ELR (cell line): ENCODE measurements at regions not wholly inside any gene's neighbourhood (a gene's known extent, or its start where the extent isn't known, plus 50 kb on each side); places are given as distances from the start of the nearest gene placed in this dataset.

ENCODE experiments used
- DNase-seq: peaks from one replicate; pipeline ENCODE4 v3.0.0-alpha.2; 2015; ENCODE audit warnings: low read depth

DNA sequence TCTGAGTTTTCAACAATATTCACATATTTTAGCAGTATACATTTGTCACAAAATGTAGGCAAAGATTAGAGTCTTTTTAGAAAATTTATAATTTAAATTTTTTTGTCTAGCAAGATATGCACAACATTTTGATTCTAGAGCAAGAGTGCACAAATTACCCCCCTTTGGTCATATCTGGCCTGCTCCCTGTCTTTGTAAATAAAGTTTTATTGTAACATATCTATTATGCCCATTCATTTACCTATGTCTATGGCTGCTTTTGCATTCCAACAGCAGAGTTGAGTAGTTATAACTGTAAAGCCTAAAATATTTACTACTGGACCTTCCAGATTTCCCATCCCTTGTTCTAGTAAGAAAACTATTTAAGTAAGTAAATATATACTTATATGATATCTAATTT is 430.7 kb downstream of the EDEM1 start:
- DNase-seq, result no peak

DNA sequence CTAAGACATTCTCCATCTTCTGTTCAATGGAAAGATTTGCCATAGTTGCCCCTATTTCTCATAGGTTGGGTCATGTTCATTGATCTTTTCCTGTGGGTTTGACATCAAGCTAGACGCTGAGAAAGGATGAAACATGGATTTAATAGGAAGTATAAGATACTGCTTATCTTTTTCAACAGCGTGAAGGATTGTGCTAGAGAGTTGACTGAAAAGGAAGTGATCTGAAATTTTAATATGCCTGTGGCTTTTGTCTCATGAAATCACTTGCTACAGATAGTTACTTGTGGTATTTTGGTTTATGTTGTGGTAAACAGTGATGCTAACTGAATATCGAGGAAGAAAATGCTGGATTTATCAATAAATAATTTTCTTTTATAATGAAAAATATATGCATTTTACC is 442.9 kb downstream of the EDEM1 start:
- no peak for DNase-seq

DNA sequence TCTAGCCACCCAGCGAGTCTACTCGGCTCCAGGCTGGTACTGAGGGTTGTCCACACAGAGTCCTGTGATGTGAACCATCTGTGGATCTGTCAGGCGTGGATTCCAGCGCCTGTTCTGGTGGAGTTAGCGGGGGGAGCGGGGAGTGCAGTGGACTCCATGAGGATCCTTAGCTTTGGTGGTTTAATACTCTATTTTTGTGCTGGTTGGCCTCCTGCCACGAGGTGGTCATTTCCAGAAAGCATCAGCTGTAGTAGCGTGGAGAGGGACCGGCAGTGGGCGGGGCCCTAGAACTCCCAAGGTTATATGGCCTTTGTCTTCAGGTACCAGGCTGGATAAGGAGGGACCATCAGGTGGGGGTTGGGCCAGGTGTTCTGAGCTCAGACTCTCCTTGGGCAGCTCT is 446.5 kb downstream of the EDEM1 start:
- no peak for DNase-seq

GRCh38 chr3:5634411-5634810 is 446.9 kb downstream of the EDEM1 start:
- no peak for DNase-seq

DNA sequence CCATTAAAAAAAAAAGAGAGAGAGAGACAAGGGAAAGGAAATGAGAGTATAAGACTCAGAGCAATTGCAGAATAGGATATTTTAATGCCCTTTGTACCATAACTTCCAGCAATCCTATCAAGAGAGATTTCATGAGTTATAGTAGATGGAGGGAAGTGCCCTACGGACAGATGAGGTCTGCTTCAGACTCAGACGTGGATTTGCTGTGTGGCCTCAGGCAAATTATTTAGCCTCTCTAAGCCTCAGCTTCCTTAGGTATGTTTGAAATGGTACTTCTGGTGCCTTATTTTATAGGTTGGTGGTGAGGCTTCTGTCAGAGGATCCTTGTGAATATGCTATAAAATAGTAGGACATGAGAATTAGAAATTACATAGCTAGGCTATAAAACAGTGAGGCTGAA is 448.2 kb downstream of the EDEM1 start:
- DNase-seq, result no peak

DNA sequence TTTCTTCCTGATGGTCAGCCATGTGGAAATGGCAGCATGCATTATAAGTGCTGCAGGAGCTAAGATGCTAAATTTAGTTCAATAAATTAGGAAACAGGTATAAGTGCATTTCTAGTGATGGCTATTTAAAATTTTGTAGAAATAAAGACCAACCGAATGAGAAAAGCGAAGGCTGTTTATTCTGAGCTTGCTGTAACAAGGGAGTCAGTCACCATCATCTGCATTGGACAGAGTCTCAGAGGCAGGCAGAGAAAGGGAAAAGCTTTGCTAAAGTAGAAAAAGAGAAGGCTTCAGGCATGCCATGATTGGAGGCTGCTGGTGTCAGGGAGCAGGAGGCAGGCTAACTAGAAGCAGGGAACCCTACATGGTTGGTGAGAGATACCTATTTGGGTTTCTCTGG is 451.0 kb downstream of the EDEM1 start:
- DNase-seq, result no peak

DNA sequence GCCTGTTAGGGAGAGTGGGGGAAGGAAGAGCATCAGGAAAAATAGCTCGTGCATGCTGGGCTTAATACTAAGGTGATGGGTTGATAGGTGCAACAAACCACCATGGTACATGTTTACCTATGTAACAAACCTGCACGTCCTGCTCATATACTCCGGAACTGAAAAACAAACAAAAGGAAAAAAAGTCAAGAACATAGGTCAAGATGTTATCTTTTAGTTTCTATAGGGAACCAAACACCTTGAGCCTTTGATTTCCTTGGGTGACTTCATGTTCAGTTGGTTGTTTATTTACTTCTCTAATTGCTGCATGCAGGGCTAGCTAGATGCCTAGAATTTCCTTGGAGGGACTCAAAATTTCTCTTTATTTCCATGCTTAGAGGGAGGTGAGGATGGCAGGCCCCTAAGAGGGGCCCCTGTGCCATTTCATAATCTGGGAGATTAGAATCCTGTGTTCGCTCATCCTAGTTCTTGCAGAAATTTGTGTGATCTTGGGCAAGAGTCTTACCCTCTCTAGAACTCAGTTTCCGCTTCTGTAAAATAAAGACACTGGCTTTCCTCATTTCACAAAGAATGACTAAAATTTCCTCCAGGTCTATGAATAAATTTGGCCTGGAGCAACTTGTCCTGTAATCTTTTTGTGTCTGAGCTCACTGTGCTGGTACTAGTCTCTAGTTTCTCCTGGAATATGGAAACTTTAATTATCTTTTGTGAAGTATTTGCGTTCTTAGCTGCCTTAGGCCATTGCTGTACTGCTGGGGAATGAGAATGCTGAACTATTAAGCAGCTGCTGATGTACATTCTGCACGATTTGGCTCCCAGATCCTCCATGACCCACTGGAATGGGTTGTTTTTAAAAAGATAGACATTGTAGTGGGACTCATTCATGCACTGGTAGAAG is 457.5 kb downstream of the EDEM1 start:
- DNase-seq, result no peak

DNA sequence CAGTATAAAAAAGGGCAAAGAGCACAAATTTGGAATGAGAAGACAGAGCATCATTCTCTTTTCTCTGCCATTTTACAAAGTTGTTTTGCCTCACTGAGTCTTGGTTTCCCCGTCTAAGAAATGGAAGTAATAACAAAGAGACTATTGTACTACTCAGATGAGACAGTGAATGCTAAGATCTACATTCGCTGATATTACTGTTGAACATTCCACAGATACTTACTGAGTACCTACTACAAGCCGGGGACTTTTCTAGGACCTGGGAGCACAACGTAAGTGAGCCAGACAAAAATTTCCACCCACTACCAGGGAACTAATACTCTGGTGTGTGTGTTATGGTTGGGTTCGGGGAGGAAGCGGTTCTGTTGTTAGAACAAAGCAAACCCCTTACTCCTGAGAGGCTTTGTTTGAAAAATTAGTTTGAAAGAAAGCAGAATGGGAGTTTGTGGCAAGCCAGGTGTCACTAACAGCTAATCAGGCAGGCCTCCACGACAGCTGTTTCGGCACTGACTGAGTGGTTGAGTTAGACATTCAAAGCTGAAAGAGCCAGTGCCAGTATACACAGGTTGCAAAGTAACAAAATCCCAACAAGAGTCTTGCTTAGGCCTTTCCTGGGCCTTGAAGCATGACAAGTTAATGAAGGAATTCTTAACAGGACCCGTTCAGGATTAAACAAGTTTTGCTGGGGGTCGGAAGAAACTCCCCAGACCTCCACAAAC is 458.3 kb downstream of the EDEM1 start:
- DNase-seq, result no peak

DNA sequence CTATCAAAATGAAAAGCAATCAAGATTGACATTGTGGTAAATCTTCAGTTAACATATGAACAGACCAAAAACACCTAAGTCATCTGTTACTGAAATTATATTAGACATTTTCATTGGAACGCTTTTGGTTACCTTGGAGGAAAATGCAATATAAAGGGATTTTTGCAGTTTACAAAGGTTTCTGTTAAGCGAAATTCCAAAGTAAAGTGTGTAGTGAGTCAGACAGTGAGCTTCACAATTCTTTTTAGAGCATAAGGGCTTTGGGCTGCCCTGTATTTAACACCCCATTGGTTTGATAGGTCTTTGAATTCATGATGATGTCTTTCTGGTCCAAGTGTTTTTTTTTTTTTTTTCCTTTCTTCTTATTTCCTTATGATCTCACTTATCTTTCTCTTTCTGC is 462.8 kb downstream of the EDEM1 start:
- no peak for DNase-seq

DNA sequence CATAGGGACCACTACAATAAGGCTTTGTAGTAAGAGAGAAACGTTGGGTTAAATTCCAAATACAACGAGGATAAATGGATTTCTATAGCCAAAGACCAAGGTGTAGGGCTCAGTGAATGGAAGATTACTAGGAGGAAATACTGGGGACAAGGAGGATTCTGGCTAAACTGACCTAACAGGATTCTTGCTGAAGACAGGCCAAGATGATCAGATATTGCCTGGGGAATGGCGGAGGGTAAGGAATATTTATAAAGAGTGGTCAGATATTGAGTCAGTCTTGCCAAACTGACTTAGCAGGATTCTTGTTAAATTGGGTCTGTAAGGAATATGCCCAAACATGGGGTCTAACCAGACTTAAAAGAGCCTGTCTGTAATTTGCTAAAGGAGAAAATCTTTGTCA is 463.8 kb downstream of the EDEM1 start:
- DNase-seq, result no peak

- no peak for DNase-seq
Observed at GRCh38 chr3:5653426-5654143, 466.1 kb downstream of the EDEM1 start.

DNA sequence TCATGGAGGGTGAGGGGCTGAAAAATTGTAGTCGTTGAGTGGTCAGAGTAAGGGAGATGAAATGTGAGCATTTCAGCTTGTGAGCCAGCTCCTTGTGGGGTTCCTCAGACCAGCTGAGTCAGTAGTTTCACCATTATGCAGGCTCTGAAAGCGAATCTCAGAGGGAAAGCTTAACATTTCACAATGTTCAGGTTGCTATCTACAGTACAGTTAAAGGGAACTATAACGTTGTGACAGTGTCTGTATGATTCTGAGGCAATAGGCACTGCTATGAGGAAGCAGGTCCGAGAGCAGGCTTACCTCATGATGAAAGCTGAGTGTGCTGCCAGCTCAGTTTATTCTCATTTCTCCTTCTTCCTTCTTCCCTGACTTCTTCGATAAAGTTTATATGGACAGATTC is 469.6 kb downstream of the EDEM1 start:
- DNase-seq, result no peak

DNA sequence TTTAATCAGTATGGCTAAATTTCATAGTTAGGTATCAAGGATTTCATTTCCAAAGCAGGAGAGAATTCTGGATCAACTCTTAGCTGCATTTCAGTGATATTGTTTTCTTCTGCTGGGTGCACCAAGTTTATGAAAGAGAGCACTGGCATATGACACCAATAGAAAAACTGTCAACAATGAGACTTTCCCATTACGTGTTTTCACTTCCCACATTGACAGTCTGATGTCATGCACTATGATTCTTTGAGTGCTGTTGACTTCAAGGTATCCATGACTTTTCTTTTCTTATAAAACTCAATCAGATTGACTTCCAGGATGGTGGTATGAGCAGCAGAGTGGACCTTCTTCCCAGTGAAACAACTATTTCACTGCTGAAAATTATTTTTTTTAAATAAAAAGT is 476.1 kb downstream of the EDEM1 start:
- DNase-seq, result no peak

DNA sequence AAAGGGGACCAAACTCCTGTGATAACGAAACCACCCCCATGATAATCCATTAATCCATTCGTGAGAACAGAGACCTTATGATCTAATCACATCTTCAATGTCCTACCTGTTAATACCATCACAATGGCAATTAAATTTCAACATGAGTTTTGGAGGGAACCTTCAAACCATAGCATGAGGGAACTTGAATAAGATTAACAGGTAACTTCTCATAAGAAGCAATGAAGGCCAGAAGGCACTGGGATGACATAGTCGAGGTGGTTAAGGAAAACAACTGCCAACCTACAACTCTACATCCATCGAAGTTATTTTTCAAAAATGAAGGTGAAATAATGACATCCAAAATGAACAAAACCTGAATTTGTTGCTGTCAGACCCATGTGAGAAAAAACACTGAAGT is 478.9 kb downstream of the EDEM1 start:
- no peak for DNase-seq

- no peak for DNase-seq
Observed at GRCh38 chr3:5673521-5673920, 486.0 kb downstream of the EDEM1 start.

DNA sequence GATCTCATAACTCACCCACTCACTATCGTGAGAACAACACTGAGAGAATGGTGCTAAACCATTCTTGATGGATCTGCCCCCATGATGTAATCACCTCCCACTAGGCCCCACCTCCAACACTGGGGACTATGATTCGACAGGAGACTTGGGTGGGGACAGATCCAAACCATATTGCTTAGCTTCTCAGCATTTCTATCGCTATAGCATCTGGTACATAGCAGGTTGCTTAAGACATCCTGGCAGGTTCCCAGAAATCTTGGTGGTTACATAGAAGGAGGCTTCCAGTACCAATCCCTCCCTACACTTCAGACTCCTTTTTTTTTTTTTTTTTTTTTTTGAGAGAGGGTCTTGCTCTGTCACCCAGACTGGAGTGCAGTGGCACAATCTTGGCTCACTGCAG is 487.8 kb downstream of the EDEM1 start:
- no peak for DNase-seq

- no peak for DNase-seq
Observed at GRCh38 chr3:5677555-5677954, 490.0 kb downstream of the EDEM1 start.

- no peak for DNase-seq
Observed at GRCh38 chr3:5678248-5678647, 490.7 kb downstream of the EDEM1 start.

DNA sequence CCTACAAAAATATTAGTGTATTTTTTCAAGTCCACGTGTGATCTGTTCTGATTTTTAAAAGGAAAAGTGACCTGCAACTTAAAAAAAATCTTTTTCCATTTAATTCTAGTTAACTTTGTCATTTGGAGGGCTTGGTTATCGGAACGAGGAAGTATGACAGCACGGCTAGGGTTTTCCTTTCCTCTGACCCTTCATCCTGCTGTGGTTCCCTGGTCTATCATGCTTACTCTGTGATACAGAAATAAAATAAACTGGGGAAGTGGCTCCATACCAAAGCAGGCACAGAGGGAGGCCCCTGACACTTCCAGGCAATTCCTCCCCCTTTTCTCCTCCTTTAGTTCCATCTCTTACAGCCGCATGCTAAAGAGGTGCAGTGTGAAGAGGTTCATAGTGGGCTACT is 491.3 kb downstream of the EDEM1 start:
- no peak for DNase-seq

DNA sequence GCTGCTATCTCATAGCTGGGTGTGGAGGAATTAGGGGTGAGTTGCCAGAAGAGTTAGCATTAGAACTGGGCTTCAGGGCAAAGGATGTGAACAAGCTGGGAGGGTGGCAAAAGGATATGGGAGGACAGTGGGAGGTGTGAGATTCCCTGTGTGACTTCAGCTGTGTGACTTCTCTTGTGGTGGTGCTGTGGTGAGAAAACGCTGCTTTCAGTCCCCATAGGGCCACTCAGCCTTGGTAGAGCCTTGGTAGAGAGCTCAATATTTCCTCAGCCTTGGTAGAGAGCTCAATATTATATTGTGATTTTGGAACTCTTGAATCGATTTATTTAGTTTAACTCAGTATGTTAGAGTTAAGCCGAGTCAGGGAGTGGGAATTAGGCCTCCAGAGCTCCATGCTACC is 499.7 kb downstream of the EDEM1 start:
- DNase-seq, result no peak

DNA sequence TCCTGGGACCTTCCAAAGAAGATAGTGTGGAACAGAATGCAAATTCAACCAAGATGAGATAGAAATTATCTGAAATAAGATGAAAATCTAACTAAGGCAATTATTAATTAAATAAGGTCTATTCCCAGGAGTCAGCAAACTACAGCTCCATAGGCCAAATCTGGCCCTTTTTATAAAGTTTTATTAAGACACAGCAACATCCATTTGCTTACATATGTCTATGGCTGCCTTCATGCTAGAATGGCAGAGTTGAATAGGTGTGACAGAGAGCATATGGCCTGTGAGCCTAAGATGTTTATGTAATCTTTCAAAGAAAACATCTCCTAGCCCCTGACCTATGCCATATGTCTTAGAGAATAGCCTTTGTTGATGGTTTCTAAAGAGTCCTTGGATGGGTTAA is 503.0 kb downstream of the EDEM1 start:
- DNase-seq, result no peak

DNA sequence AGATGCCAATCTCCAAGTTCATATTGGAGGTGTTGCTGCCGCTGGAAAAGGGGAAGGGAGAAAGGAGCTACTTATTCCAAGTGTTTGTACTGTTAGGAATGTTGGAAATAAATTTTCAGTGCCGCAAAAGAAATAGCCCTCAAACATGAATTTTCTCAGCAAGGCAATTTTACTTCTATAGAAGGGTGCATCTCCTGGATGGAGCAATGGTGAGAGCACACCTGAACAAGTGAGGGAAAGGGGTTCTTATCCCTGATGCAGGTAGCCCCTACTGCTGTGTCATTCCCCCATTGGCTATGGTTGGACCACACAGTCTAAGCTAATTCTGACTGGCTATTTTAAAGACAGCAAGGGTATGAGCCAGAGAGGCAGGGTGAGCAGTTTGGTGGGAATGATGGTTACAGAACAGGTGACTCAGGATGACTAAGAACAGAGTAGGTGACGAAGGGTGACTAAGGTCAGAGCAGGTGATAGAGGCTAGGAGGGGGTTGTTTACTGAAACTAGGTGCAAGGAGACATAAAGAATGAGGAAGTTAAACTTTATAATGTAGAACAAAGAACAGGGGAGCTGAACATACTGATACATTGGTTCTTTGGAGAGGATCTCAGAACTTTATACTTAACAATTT is 503.5 kb downstream of the EDEM1 start:
- no peak for DNase-seq

DNA sequence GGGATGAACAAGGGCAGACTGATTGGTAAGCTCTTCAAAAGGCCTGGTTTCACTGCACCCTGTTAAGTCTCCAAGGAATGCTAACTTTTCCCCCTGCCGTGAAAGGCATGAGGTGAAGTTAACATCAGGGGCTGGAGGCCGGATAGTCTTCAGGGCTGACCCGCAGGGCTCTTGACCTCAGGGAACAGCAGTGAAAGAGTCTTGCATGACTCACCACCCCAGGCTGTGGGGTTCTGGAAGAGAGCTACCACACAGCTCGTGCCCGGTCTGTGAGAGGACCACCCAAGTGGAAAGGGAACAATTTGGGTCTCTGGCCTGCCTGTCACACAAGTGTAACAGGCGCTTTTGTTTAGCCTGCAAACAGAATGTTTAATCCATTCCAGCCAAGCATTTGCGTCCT is 504.9 kb downstream of the EDEM1 start:
- DNase-seq, result no peak
